NCI-H146 treated with DMSO at 0.1 percent for 48 hours (cell line): ENCODE measurements at regions not wholly inside any gene's neighbourhood (a gene's known extent, or its start where the extent isn't known, plus 50 kb on each side); places are given as distances from the start of the nearest gene placed in this dataset.
A peak's percentile ranks its signal among the peaks of the same experiment; 100 is the strongest.

Experiments used
- DNase-seq: peaks from one replicate; lab custom pipeline; 2025; ENCODE audit not compliant: unreplicated experiment; lab: John Stamatoyannopoulos, UW

GRCh38 chr2:204042401-204042800 lies 105.8 kb downstream of the ICOS start:
- no peak for DNase-seq

- no peak for DNase-seq
These were observed 109.6 kb downstream of the ICOS start for GRCh38 chr2:204046145-204046544.

- no peak for DNase-seq
These were observed 113.1 kb downstream of the ICOS start for GRCh38 chr2:204049635-204050034.

GRCh38 chr2:204050681-204051080 lies 114.1 kb downstream of the ICOS start:
- no peak for DNase-seq

GRCh38 chr2:204051476-204051875 lies 114.9 kb downstream of the ICOS start:
- no peak for DNase-seq

- no peak for DNase-seq
These were observed 115.5 kb downstream of the ICOS start for GRCh38 chr2:204051984-204052556.

- DNase-seq = no peak
These were observed 122.5 kb downstream of the ICOS start for GRCh38 chr2:204059016-204059415.

- peak; percentile 18 for DNase-seq
These were observed 124.3 kb downstream of the ICOS start for GRCh38 chr2:204060841-204061240.

- DNase-seq = peak; percentile 18
These were observed 124.7 kb downstream of the ICOS start for GRCh38 chr2:204061241-204061640.

- no peak for DNase-seq
These were observed 127.6 kb downstream of the ICOS start for GRCh38 chr2:204064119-204064518.

- no peak for DNase-seq
These were observed 129.0 kb downstream of the ICOS start for GRCh38 chr2:204065566-204065965.

GRCh38 chr2:204066051-204066450 lies 129.5 kb downstream of the ICOS start:
- no peak for DNase-seq

- DNase-seq = no peak
These were observed 133.2 kb downstream of the ICOS start for GRCh38 chr2:204069804-204070203.

GRCh38 chr2:204072443-204073324 lies 136.1 kb downstream of the ICOS start:
- no peak for DNase-seq

- no peak for DNase-seq
These were observed 137.9 kb downstream of the ICOS start for GRCh38 chr2:204074456-204074855.

GRCh38 chr2:204078003-204078698 lies 141.6 kb downstream of the ICOS start:
- DNase-seq = no peak

GRCh38 chr2:204081487-204082425 lies 145.2 kb downstream of the ICOS start:
- DNase-seq = no peak

- DNase-seq = no peak
These were observed 149.6 kb downstream of the ICOS start for GRCh38 chr2:204086167-204086566.

GRCh38 chr2:204089105-204089504 lies 152.5 kb downstream of the ICOS start:
- no peak for DNase-seq

- DNase-seq = no peak
These were observed 153.0 kb downstream of the ICOS start for GRCh38 chr2:204089574-204089973.

GRCh38 chr2:204090021-204090420 lies 153.5 kb downstream of the ICOS start:
- no peak for DNase-seq
